ENCODE measurements at regions not wholly inside any gene's neighbourhood (a gene's known extent, or its start where the extent isn't known, plus 50 kb on each side); places are given as distances from the start of the nearest gene placed in this dataset.
"Not testable (repeated sequence)": the region's sequence is repeated elsewhere in the genome, so short reads cannot be mapped to it uniquely, and the experiment has no call there.

GRCh38 chr1:187563191-187563590, 734.4 kb downstream of the PLA2G4A start:
- no peak for DNase-seq

DNA sequence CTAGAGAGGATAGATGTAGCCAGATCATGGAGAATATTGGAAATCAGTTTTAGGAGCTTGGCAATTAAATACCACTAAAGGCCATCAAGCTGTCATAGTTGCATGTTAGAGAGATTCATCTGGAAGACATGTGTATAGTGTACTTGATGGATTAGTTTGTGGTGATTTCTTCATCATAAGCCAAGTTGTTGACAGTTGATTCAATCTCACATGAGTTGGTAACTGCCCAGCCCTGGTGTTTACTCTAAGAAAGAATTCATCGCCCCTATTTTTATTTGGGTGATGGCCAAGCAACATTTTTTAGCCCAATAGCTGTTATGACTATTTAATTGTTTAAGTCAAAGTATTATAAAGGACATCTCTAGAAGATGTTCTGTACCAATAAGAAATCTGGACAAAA, 737.6 kb downstream of the PLA2G4A start:
- no peak for DNase-seq

DNA sequence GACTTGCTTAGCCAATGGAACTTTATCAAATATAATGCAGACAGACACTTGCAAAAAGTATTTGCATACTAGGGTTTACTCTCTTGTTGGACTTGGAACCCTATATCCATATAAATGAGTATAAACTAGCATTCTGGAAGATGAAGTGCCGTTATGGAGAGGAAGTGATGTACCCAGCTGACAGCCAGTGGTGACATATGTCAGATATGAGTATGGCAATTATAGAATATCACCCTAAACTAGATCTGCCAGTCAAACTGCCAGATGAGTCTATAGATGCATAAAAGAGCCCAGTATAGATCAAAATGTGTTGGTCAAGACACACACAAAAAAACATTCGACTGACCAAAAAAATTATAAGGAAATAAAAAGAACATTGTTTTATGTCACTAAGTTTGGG, 739.3 kb downstream of the PLA2G4A start:
- no peak for DNase-seq

- no peak for DNase-seq
Observed at GRCh38 chr1:187570166-187570565, 741.4 kb downstream of the PLA2G4A start.

DNA sequence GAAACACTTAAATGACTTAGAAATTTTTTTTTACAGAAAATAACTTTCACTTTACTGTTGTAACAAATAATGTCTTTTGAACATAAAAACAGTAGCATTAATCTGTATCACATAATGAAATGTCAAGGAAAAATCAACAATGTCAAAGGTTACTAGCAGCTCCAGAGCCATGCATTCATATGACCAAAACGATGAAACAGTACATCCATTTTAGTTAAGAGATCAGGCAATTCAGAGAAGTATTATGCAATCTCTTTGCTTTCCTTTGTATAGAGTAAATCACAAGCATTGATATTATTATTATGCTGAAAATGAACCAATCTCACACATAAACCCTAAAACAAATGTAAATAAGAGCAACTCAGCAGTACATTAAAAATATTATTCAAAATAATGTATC, 748.9 kb downstream of the PLA2G4A start:
- no peak for DNase-seq

- no peak for DNase-seq
Observed at GRCh38 chr1:187588917-187589316, 760.2 kb downstream of the PLA2G4A start.

GRCh38 chr1:187605736-187606135, 777.0 kb downstream of the PLA2G4A start:
- DNase-seq: no peak

GRCh38 chr1:187615853-187616735, 787.3 kb downstream of the PLA2G4A start:
- not testable (repeated sequence) for DNase-seq

GRCh38 chr1:187616830-187617229, 788.1 kb downstream of the PLA2G4A start:
- DNase-seq: not testable (repeated sequence)

DNA sequence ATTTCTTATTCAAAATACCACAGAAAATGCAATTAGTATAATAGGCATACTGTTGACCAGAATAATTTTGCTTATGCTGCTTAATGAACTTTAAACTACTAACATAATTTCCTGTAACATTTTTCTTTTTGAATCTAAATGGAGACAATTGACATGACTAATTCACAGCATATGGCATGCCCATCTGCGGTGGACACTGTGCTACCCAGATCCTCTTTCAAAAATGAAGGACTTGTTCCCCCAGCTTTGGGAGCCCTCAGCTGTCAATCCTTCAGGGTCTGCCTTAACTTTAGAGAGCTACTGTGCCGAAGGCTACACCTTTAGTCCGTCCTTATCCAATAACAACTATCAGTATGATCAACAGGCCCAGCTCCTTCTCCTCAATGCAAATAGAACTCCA, 789.0 kb downstream of the PLA2G4A start:
- no peak for DNase-seq

GRCh38 chr1:187619175-187619574, 790.4 kb downstream of the PLA2G4A start:
- no peak for DNase-seq

DNA sequence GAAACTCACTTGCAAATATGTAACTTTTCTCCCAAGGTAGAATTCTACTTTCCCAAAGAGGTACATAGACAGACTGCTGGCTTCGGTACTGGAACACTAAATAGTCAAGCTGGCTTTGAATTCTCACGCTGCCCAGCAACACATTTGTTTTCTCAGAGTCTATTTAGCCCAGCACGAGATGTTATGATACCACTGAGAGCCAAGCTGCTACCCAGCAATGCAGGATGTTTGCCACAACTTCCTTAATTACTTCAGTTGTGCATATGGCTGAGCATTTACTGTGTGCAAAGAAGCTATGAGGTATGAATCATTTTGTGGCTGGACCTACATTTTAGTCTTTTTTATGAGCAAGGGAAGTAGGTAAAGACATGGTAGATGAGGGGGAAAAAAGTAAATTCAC, 793.2 kb downstream of the PLA2G4A start:
- DNase-seq: no peak

DNA sequence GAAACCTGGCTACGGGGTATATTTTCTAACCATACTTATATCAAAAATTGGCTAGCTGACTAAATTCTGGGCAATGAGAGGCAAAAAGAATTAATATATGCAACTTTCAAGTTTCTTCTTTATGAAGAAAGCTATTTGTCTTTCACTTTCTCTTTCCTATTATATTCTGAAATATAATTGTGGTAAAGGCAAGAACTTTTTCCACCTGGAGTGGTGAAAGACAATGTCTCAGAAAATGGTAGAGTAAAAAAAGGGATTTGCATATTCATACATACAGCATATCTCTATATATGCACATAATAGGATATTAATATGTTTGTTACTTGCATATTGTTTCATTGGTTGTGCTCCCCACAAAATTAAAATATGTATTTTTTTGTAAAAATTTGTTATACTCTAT, 793.8 kb downstream of the PLA2G4A start:
- no peak for DNase-seq

DNA sequence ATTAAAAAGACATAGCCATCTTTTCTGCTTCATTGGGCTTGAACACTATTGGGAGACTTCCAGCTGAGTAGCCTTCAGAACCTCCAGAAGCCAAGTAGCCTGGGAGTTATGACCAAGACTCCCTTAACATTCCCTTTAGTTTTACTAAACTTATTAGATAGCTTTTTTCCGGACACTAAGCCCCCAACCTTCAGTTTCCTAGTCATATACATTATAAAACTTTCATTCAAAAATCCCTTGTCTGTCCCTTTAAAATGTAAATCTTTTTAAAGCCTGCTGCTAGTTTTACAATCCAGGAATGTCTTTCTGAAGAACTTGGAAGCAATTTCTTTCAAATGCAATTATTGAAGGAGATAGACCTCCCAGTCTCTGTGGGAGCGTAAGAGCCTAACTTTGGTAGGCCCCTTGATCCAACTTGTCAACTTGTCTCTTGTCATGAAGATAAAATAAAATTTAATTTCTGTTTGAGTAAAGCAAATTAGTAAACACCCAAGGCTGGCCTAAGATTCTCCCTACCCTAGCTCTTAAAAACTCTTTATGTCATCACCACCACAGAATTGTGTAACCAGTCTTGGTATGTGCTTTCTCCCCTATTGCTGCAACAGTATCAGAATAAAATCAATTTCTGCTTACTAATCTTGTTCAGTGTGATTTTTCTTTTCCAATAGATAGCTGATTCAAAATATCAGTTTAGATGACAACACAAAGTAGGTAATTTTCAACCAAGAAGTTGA, 796.2 kb downstream of the PLA2G4A start:
- DNase-seq: no peak

DNA sequence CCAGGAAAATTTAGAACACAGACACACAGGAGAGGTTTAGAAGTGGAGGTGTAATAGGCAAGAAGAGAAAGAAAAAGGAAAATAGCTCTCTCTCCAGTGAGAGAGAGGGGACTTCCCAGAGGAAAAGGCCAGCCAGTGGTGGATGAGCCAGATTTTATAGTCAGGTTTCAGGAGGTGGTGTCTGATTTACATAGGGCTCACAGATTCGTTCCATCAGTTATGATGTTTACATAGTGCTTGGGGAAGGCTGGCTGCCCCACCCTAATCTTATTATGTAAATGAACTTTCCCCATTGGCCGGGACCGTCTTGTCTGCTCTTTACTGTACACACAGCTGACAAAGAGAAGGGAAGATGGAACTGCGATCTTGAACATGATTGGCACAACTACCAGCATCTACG, 797.3 kb downstream of the PLA2G4A start:
- DNase-seq: no peak

- no peak for DNase-seq
Observed at GRCh38 chr1:187627516-187627915, 798.8 kb downstream of the PLA2G4A start.

GRCh38 chr1:187629075-187629474, 800.3 kb downstream of the PLA2G4A start:
- DNase-seq: no peak

- no peak for DNase-seq
Observed at GRCh38 chr1:187630653-187631380, 802.1 kb downstream of the PLA2G4A start.

DNA sequence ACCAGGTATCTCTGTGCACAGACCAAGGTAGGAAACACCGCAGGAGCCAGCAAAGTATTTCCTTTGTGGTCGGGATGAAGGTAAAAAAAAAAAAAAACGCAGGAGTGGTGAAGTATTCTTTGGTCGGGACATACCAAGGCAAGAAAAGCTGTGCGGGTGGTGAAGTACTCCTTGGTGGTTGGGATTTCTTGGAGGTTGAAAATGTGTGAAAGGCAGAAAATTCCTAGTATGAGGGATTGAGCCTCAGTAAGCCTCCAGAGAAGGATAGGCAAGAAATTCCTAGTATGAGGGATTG, 802.6 kb downstream of the PLA2G4A start:
- no peak for DNase-seq

DNA sequence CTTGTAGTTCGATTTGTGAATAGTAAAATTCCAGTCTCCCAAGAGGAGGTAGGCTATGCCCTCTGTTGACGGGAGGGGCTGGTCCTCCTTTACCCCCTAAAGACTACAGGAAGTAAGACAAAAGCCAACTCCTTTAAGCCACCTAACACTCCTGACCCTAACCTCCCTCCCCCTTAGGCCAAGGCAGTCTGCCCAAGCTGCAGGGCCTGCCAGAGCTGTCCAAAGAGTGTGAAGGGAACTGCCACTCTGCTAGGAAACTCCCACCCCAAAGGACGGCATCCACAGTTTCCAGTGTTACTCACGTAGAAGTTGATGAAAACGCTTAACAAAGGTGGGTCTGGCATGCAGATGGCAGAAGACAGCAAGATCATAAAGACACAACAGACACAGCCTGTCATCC, 803.2 kb downstream of the PLA2G4A start:
- DNase-seq: no peak

- DNase-seq: no peak
Observed at GRCh38 chr1:187634940-187635339, 806.2 kb downstream of the PLA2G4A start.

GRCh38 chr1:187638733-187639434, 810.1 kb downstream of the PLA2G4A start:
- no peak for DNase-seq

DNA sequence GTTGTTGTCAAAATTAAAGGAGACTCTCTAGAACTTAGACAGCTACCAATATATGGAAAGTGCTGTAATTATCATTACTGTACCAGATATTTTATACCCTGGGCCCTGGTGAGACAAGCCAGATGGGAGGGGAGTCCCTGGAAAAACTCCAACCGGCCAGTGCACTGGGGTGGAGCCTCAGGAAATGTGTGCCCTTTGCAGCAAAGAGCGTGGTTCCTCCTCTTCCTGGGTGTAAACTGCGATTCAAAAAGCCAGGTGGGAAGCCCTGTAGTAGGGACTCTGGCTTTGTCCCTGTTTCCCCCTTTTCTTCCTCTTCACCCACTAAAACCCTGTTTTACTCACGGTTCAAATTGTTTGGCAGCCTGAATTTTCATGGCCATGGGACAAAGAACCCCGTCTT, 812.3 kb downstream of the PLA2G4A start:
- no peak for DNase-seq

Measured in activated CD4-positive, alpha-beta T cell treated with anti-CD3 and anti-CD28 coated beads, Interleukin-2, amount 50 U/mL, for 48 hours (primary cell).